Fibroblast of lung (primary cell): ENCODE measurements at regions not wholly inside any gene's neighbourhood (a gene's known extent, or its start where the extent isn't known, plus 50 kb on each side); places are given as distances from the start of the nearest gene placed in this dataset.

Experiments used
- EZH2 ChIP-seq: IDR thresholded peaks from 2 replicates; pipeline ENCODE4 v1.5.1; 2012; ENCODE audit warnings: low read length, control low read depth, mild to moderate bottlenecking; ENCODE audit errors: missing control alignments
- TF ChIP-seq, protein P1 (sequence below), 2 donors: IDR thresholded peaks in 1 of 2; conservative IDR thresholded peaks in 1 of 2; 1 replicate in 1 of 2; 2 replicates in 1 of 2; pipeline ENCODE4 v1.5.1; 2011 to 2012; ENCODE audit warnings: low read length in 2 of 2, control low read depth in 1 of 2, inconsistent platforms in 1 of 2, low read depth in 1 of 2, mild to moderate bottlenecking in 1 of 2

DNA sequence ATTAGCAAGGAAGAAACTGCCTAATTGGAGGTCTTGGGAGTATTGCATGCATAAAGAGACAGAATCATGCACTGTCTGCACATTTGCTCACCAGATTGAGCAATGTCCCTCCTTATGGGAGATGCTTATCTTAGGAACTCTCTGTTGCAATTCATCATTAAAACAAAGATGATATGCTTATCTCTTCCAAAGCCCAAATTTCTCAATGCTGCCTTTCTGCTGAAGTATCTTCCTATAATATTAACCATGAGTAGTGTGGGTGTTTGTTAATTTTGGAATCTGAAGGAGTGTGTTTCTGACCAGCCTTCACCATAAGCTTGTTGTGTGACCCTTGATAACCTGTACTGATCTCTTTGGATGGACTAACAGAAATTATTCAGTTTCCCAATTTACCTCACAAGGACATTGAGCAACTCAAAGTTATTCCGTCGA, 1257.6 kb upstream of the FLRT2 start:
- TF ChIP-seq, protein P1, sequence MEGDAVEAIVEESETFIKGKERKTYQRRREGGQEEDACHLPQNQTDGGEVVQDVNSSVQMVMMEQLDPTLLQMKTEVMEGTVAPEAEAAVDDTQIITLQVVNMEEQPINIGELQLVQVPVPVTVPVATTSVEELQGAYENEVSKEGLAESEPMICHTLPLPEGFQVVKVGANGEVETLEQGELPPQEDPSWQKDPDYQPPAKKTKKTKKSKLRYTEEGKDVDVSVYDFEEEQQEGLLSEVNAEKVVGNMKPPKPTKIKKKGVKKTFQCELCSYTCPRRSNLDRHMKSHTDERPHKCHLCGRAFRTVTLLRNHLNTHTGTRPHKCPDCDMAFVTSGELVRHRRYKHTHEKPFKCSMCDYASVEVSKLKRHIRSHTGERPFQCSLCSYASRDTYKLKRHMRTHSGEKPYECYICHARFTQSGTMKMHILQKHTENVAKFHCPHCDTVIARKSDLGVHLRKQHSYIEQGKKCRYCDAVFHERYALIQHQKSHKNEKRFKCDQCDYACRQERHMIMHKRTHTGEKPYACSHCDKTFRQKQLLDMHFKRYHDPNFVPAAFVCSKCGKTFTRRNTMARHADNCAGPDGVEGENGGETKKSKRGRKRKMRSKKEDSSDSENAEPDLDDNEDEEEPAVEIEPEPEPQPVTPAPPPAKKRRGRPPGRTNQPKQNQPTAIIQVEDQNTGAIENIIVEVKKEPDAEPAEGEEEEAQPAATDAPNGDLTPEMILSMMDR (conservative IDR thresholded peaks at IDR 0.05 in 1 of 2, IDR thresholded peaks at IDR 0.05 in 1 of 2; ENCODE audit: low read depth in 1 of 2, low read length in 2 of 2): no peak
- no peak for TF ChIP-seq EZH2
